PC-3 (cell line): ENCODE measurements at regions not wholly inside any gene's neighbourhood (a gene's known extent, or its start where the extent isn't known, plus 50 kb on each side); places are given as distances from the start of the nearest gene placed in this dataset.

ENCODE experiments used
- ATAC-seq: fragments of 200-7000 bp; cut with Tn5 transposase; 2 replicates; pipeline ENCODE4 v1.9.1; 2020; ENCODE audit warnings: mild to moderate bottlenecking, moderate library complexity
- BruUV-seq: library from RNA; stranded (reverse); fragments of 400-500 nt; replicated peaks from 2 replicates; lab custom pipeline; 2021; lab: Mats Ljungman, UMichigan
- CTCF ChIA-PET: fragments of 300-600 bp; sonication (Branson Sonifier 250); formaldehyde crosslinking; loops from one replicate; lab custom pipeline; 2022; ENCODE audit warnings: antibody characterized with exemption; lab: Charles Lee
- POLR2A ChIA-PET: fragments of 300-600 bp; sonication (Branson Sonifier 250); formaldehyde crosslinking; loops from one replicate; lab custom pipeline; 2022; ENCODE audit warnings: antibody characterized with exemption; ENCODE audit not compliant: unreplicated experiment; lab: Charles Lee
- DNase-seq: peaks from one replicate; pipeline ENCODE4 v3.0.0-alpha.2; 2015
- H2AFZ ChIP-seq: fragments of 300-600 bp; sonication (generic); 2 replicates; pipeline ENCODE4 v1.6.0; 2016; ENCODE audit warnings: antibody characterized with exemption, low read length
- H3F3A ChIP-seq: fragments of 300-600 bp; sonication (generic); one replicate; pipeline ENCODE4 v1.6.0; 2017; ENCODE audit warnings: antibody characterized with exemption, low read length, control low read depth, mild to moderate bottlenecking; ENCODE audit not compliant: unreplicated experiment
- H3K27ac ChIP-seq: fragments of 300-600 bp; sonication (generic); 2 replicates; pipeline ENCODE4 v1.5.1; 2016; ENCODE audit warnings: mild to moderate bottlenecking, low read length
- H3K27me3 ChIP-seq: fragments of 300-600 bp; sonication (generic); 2 replicates; pipeline ENCODE4 v1.6.1; 2016; ENCODE audit warnings: low read length, mixed read lengths
- H3K36me3 ChIP-seq: fragments of 300-600 bp; sonication (generic); 2 replicates; pipeline ENCODE4 v1.6.1; 2016; ENCODE audit warnings: low read depth, mixed run types, low read length, mixed read lengths
- H3K4me1 ChIP-seq: fragments of 300-600 bp; sonication (generic); 2 replicates; pipeline ENCODE4 v1.5.1; 2016; ENCODE audit warnings: low read length; ENCODE audit not compliant: insufficient read depth
- H3K4me2 ChIP-seq: fragments of 300-600 bp; sonication (generic); 2 replicates; pipeline ENCODE4 v1.6.0; 2016; ENCODE audit warnings: low read length
- H3K4me3 ChIP-seq: fragments of 300-600 bp; sonication (generic); 2 replicates; pipeline ENCODE4 v1.5.1; 2016; ENCODE audit warnings: mild to moderate bottlenecking, low read length, mixed read lengths
- H3K79me2 ChIP-seq: fragments of 300-600 bp; sonication (generic); 2 replicates; pipeline ENCODE4 v1.6.1; 2017; ENCODE audit warnings: low read length, mixed read lengths
- H3K9ac ChIP-seq: fragments of 300-600 bp; sonication (generic); 2 replicates; pipeline ENCODE4 v1.6.0; 2016; ENCODE audit warnings: mild to moderate bottlenecking, low read length
- H3K9me2 ChIP-seq: fragments of 300-600 bp; sonication (generic); replicated peaks from 2 replicates; pipeline ENCODE4 v1.6.1; 2016; ENCODE audit warnings: mixed run types, low read length, mixed read lengths
- H3K9me3 ChIP-seq: fragments of 300-600 bp; sonication (generic); 2 replicates; pipeline ENCODE4 v1.6.1; 2016; ENCODE audit warnings: low read length, mixed read lengths
- H4K20me1 ChIP-seq: fragments of 300-600 bp; sonication (generic); 2 replicates; pipeline ENCODE4 v1.6.1; 2016; ENCODE audit warnings: low read length, mixed read lengths
- CTCF ChIP-seq: fragments of 300-600 bp; sonication (generic); conservative IDR thresholded peaks from 2 replicates; pipeline ENCODE4 v1.5.1; 2017; ENCODE audit warnings: antibody characterized with exemption, low read depth, mild to moderate bottlenecking, low read length
- EZH2 ChIP-seq: fragments of 300-600 bp; sonication (generic); IDR thresholded peaks from one replicate; pipeline ENCODE4 v1.6.1; 2017; ENCODE audit warnings: antibody characterized with exemption, mild to moderate bottlenecking, low read length; ENCODE audit not compliant: unreplicated experiment
- EZH2phosphoT487 ChIP-seq: fragments of 300-600 bp; sonication (generic); IDR thresholded peaks from 2 replicates; pipeline ENCODE4 v1.6.1; 2018; ENCODE audit warnings: mild to moderate bottlenecking, antibody characterized with exemption, low read length, borderline replicate concordance
- intact Hi-C: fragments of 100-400 bp; cut with micrococcal nuclease; formaldehyde crosslinking; loops from 2 replicates; pipeline ENCODE4 v1.9.0; 2023

GRCh38 chr12:3929875-3930615 is 56.8 kb upstream of the PARP11 start:
- ATAC-seq, result no peak
- Histone ChIP-seq H4K20me1 (no peaks in the 10 kb centered on the region), H3K4me3 (no peak overlapping the region), H3K27me3 (peaks cover 50% of the 10 kb centered on the region; the same call in 1 of the 2 replicates), H3K79me2 (no peaks in the 10 kb centered on the region), H3F3A (no peaks in the 10 kb centered on the region), H3K9me3 (no peaks in the 10 kb centered on the region), H3K36me3 (no peaks in the 10 kb centered on the region), H2AFZ (no peak overlapping the region), H3K4me1 (no peaks in the 10 kb centered on the region), H3K27ac (no peak overlapping the region), H3K4me2 (no peak overlapping the region), H3K9me2 (no peaks in the 10 kb centered on the region), H3K9ac (no peak overlapping the region)
- intact Hi-C loops, result no loop called here
- no peak for DNase-seq
- no TSS peak for BruUV-seq
- no peak for TF ChIP-seq EZH2phosphoT487
- TF ChIP-seq CTCF, result no peak
- ChIA-PET CTCF (no interaction called here), POLR2A (no interaction called here)

GRCh38 chr12:3928538-3929184 is 55.5 kb upstream of the PARP11 start:
- intact Hi-C loops, result no loop called here
- POLR2A ChIA-PET, result no interaction called here

More at GRCh38 chr12:3928538-3929184, 55.5 kb upstream of the PARP11 start:
- Histone ChIP-seq H3K4me2 (no peak overlapping the region), H3K4me3 (no peak overlapping the region), H3K9me3 (no peaks in the 10 kb centered on the region), H3K27ac (no peak overlapping the region), H3K27me3 (peaks cover 52% of the 10 kb centered on the region), H3F3A (no peaks in the 10 kb centered on the region), H2AFZ (no peak overlapping the region), H3K9ac (no peak overlapping the region), H3K36me3 (no peaks in the 10 kb centered on the region), H3K4me1 (no peaks in the 10 kb centered on the region), H3K9me2 (no peaks in the 10 kb centered on the region), H4K20me1 (no peaks in the 10 kb centered on the region), H3K79me2 (no peaks in the 10 kb centered on the region)
- no peak for DNase-seq
- ATAC-seq, result no peak
- no TSS peak for BruUV-seq
- CTCF ChIA-PET, result no interaction called here
- TF ChIP-seq EZH2 (no peak), EZH2phosphoT487 (no peak), CTCF (no peak)
